ENCODE measurements at regions not wholly inside any gene's neighbourhood (a gene's known extent, or its start where the extent isn't known, plus 50 kb on each side); places are given as distances from the start of the nearest gene placed in this dataset.

GRCh38 chr4:15318621-15319348 lies 109.0 kb upstream of the C1QTNF7 start:
- Histone ChIP-seq H3K27me3 (no peaks in the 10 kb centered on the region), H3K4me1 (ENCODE audit: insufficient read depth) (peaks cover 4% of the 10 kb centered on the region), H3K4me3 (no peak overlapping the region), H3K9me2 (replicated peaks; ENCODE audit: insufficient read depth) (no peaks in the 10 kb centered on the region), H3K36me3 (replicated peaks; ENCODE audit: insufficient read depth, low read depth) (no peaks in the 10 kb centered on the region), H2AFZ (no peak overlapping the region), H3K27ac (no peak overlapping the region), H3K9me3 (ENCODE audit: low read depth) (no peaks in the 10 kb centered on the region), H3K4me2 (no peak overlapping the region), H3K79me2 (no peaks in the 10 kb centered on the region), H4K20me1 (ENCODE audit: insufficient read depth, poor library complexity, severe bottlenecking) (no peaks in the 10 kb centered on the region)
- WGBS (ENCODE audit: low lambda C conversion rate, missing lambda C conversion rate): 78% methylated on average over 4 of the region's 4 CpGs
- no peak for DNase-seq (ENCODE audit: low spot score)
- TF ChIP-seq EZH2 (IDR thresholded peaks at IDR 0.05; ENCODE audit: borderline replicate concordance) (no peak), CTCF (IDR thresholded peaks at IDR 0.05; ENCODE audit: poor library complexity) (no peak), EZH2phosphoT487 (IDR thresholded peaks at IDR 0.05; ENCODE audit: low read depth, severe bottlenecking, unreplicated experiment) (no peak)

GRCh38 chr4:15320121-15320678 lies 107.6 kb upstream of the C1QTNF7 start:
- Histone ChIP-seq H3K9me3 (ENCODE audit: low read depth) (no peaks in the 10 kb centered on the region), H3K27ac (no peak overlapping the region), H3K9me2 (replicated peaks; ENCODE audit: insufficient read depth) (no peaks in the 10 kb centered on the region), H3K36me3 (replicated peaks; ENCODE audit: insufficient read depth, low read depth) (no peaks in the 10 kb centered on the region), H2AFZ (no peak overlapping the region), H3K4me3 (no peak overlapping the region), H3K4me1 (ENCODE audit: insufficient read depth) (peaks cover 8% of the 10 kb centered on the region), H3K27me3 (no peaks in the 10 kb centered on the region), H4K20me1 (ENCODE audit: insufficient read depth, poor library complexity, severe bottlenecking) (no peaks in the 10 kb centered on the region), H3K79me2 (no peaks in the 10 kb centered on the region), H3K4me2 (no peak overlapping the region)
- DNase-seq (ENCODE audit: low spot score): no peak
- WGBS (ENCODE audit: low lambda C conversion rate, missing lambda C conversion rate): 67% methylated on average over 1 of the region's 1 CpG
- TF ChIP-seq CTCF (IDR thresholded peaks at IDR 0.05; ENCODE audit: poor library complexity): no peak
- no peak for TF ChIP-seq EZH2 (IDR thresholded peaks at IDR 0.05; ENCODE audit: borderline replicate concordance)
- no peak for TF ChIP-seq EZH2phosphoT487 (IDR thresholded peaks at IDR 0.05; ENCODE audit: low read depth, severe bottlenecking, unreplicated experiment)

GRCh38 chr4:15322006-15322405 lies 105.8 kb upstream of the C1QTNF7 start:
- H3K27me3 ChIP-seq: no peaks in the 10 kb centered on the region
- H3K36me3 ChIP-seq (replicated peaks; ENCODE audit: insufficient read depth, low read depth): no peaks in the 10 kb centered on the region
- no peak overlapping the region for H3K27ac ChIP-seq
- H2AFZ ChIP-seq: no peak overlapping the region
- H3K9me2 ChIP-seq (replicated peaks; ENCODE audit: insufficient read depth): no peaks in the 10 kb centered on the region
- H4K20me1 ChIP-seq (ENCODE audit: insufficient read depth, poor library complexity, severe bottlenecking): no peaks in the 10 kb centered on the region
- H3K4me2 ChIP-seq: no peak overlapping the region
- no peaks in the 10 kb centered on the region for H3K79me2 ChIP-seq
- H3K4me1 ChIP-seq (ENCODE audit: insufficient read depth): peaks cover 8% of the 10 kb centered on the region
- DNase-seq (ENCODE audit: low spot score): no peak
- TF ChIP-seq EZH2phosphoT487 (IDR thresholded peaks at IDR 0.05; ENCODE audit: low read depth, severe bottlenecking, unreplicated experiment) (no peak), CTCF (IDR thresholded peaks at IDR 0.05; ENCODE audit: poor library complexity) (no peak), EZH2 (IDR thresholded peaks at IDR 0.05; ENCODE audit: borderline replicate concordance) (no peak)
- no peak overlapping the region for H3K4me3 ChIP-seq
- no peaks in the 10 kb centered on the region for H3K9me3 ChIP-seq (ENCODE audit: low read depth)
- 51% methylated on average over 3 of the region's 3 CpGs for WGBS (ENCODE audit: low lambda C conversion rate, missing lambda C conversion rate)
